ENCODE measurements at regions not wholly inside any gene's neighbourhood (a gene's known extent, or its start where the extent isn't known, plus 50 kb on each side); places are given as distances from the start of the nearest gene placed in this dataset.
A peak's percentile ranks its signal among the peaks of the same experiment; 100 is the strongest.

GRCh38 chr11:35083431-35084238, 55.3 kb upstream of the CD44 start:
- Histone ChIP-seq H3K27me3 (ENCODE audit: control insufficient read depth in 1 of 2, insufficient read depth in 2 of 2, low read length in 1 of 2) (no peaks in the 10 kb centered on the region), H3K36me3 (ENCODE audit: control insufficient read depth in 1 of 2, insufficient read depth in 2 of 2, low read length in 1 of 2) (no peaks in the 10 kb centered on the region), H3K27ac (ENCODE audit: low read depth in 1 of 2, low read length in 2 of 2) (peak overlapping the region; percentile 68 to 70), H3K9me3 (ENCODE audit: control insufficient read depth, low read length) (no peaks in the 10 kb centered on the region), H3K4me3 (ENCODE audit: low read length in 2 of 2) (no peak overlapping the region), H3K4me1 (ENCODE audit: control insufficient read depth in 1 of 2, insufficient read depth in 2 of 2, low read length in 2 of 2) (peaks cover 5 to 14% of the 10 kb centered on the region in 2 donors)
- 16 to 27% methylated on average over 11 of the region's 11 CpGs for WGBS, 2 donors
- intact Hi-C loops (cut with DNase I), result loop anchor here (5.0 to 10.0 kb wide), 3 partner anchors 49 to 84 kb away; partner anchors contain the start of gene CD44 (in 1 of the 2)
- DNase-seq, result peak; percentile 78 to 87
- peak; percentile 78 for ATAC-seq (ENCODE audit: low FRiP score)

- DNase-seq (no peak), ATAC-seq (ENCODE audit: low FRiP score) (peak; percentile 12)
- intact Hi-C loops (cut with DNase I), result loop anchor here (5.0 to 10.0 kb wide), 3 partner anchors 50 to 82 kb away; partner anchors contain the start of gene CD44 (in 1 of the 2)
Measured at GRCh38 chr11:35084817-35085440, 54.0 kb upstream of the CD44 start.

GRCh38 chr11:35085531-35086165, 53.3 kb upstream of the CD44 start:
- peaks cover 5 to 14% of the 10 kb centered on the region in 2 donors for H3K4me1 ChIP-seq (ENCODE audit: control insufficient read depth in 1 of 2, insufficient read depth in 2 of 2, low read length in 2 of 2)
- no peak overlapping the region for H3K4me3 ChIP-seq (ENCODE audit: low read length in 2 of 2)
- H3K27ac ChIP-seq (ENCODE audit: low read depth in 1 of 2, low read length in 2 of 2), result no peak overlapping the region
- H3K9me3 ChIP-seq (ENCODE audit: control insufficient read depth, low read length), result no peaks in the 10 kb centered on the region
- H3K36me3 ChIP-seq (ENCODE audit: control insufficient read depth in 1 of 2, insufficient read depth in 2 of 2, low read length in 1 of 2), result no peaks in the 10 kb centered on the region
- intact Hi-C loops (cut with DNase I), result loop anchor here in 1 of 2 donors (10.0 kb wide), 1 partner anchor 51 kb away; no protein-coding TSS in a partner anchor
- WGBS, 2 donors, result 17 to 18% methylated on average over 4 of the region's 4 CpGs
- ATAC-seq (ENCODE audit: low FRiP score) (no peak), DNase-seq (no peak)
- H3K27me3 ChIP-seq (ENCODE audit: control insufficient read depth in 1 of 2, insufficient read depth in 2 of 2, low read length in 1 of 2), result no peaks in the 10 kb centered on the region

More at GRCh38 chr11:35084817-35085440, 54.0 kb upstream of the CD44 start:
- Histone ChIP-seq H3K27me3 (ENCODE audit: control insufficient read depth in 1 of 2, insufficient read depth in 2 of 2, low read length in 1 of 2) (no peaks in the 10 kb centered on the region), H3K9me3 (ENCODE audit: control insufficient read depth, low read length) (no peaks in the 10 kb centered on the region), H3K4me1 (ENCODE audit: control insufficient read depth in 1 of 2, insufficient read depth in 2 of 2, low read length in 2 of 2) (peaks cover 5 to 14% of the 10 kb centered on the region in 2 donors), H3K27ac (ENCODE audit: low read depth in 1 of 2, low read length in 2 of 2) (peak overlapping the region in 1 of 2 donors; percentile 19), H3K4me3 (ENCODE audit: low read length in 2 of 2) (no peak overlapping the region), H3K36me3 (ENCODE audit: control insufficient read depth in 1 of 2, insufficient read depth in 2 of 2, low read length in 1 of 2) (no peaks in the 10 kb centered on the region)
- WGBS, 2 donors, result 96 to 97% methylated on average over 3 of the region's 3 CpGs

- DNase-seq (no peak), ATAC-seq (ENCODE audit: low FRiP score) (peak; percentile 2)
- Histone ChIP-seq H3K4me3 (ENCODE audit: low read length in 2 of 2) (no peak overlapping the region), H3K27me3 (ENCODE audit: control insufficient read depth in 1 of 2, insufficient read depth in 2 of 2, low read length in 1 of 2) (no peaks in the 10 kb centered on the region), H3K27ac (ENCODE audit: low read depth in 1 of 2, low read length in 2 of 2) (peak overlapping the region; percentile 61 to 84), H3K36me3 (ENCODE audit: control insufficient read depth in 1 of 2, insufficient read depth in 2 of 2, low read length in 1 of 2) (no peaks in the 10 kb centered on the region), H3K9me3 (ENCODE audit: control insufficient read depth, low read length) (no peaks in the 10 kb centered on the region), H3K4me1 (ENCODE audit: control insufficient read depth in 1 of 2, insufficient read depth in 2 of 2, low read length in 2 of 2) (peaks cover 3 to 11% of the 10 kb centered on the region in 2 donors)
- intact Hi-C loops (cut with DNase I), result loop anchor here in 1 of 2 donors (10.0 kb wide), 1 partner anchor 53 kb away; no protein-coding TSS in a partner anchor
- 32 to 33% methylated on average over 1 of the region's 1 CpG for WGBS, 2 donors
Measured at GRCh38 chr11:35087648-35088047, 51.3 kb upstream of the CD44 start.

GRCh38 chr11:35088226-35088625, 50.7 kb upstream of the CD44 start:
- ATAC-seq (ENCODE audit: low FRiP score) (peak; percentile 55), DNase-seq (no peak)
- Histone ChIP-seq H3K27me3 (ENCODE audit: control insufficient read depth in 1 of 2, insufficient read depth in 2 of 2, low read length in 1 of 2) (no peaks in the 10 kb centered on the region), H3K4me3 (ENCODE audit: low read length in 2 of 2) (no peak overlapping the region), H3K4me1 (ENCODE audit: control insufficient read depth in 1 of 2, insufficient read depth in 2 of 2, low read length in 2 of 2) (peaks cover 0 to 11% of the 10 kb centered on the region in 2 donors), H3K9me3 (ENCODE audit: control insufficient read depth, low read length) (no peaks in the 10 kb centered on the region), H3K36me3 (ENCODE audit: control insufficient read depth in 1 of 2, insufficient read depth in 2 of 2, low read length in 1 of 2) (no peaks in the 10 kb centered on the region), H3K27ac (ENCODE audit: low read depth in 1 of 2, low read length in 2 of 2) (peak overlapping the region; percentile 71 to 84)
- intact Hi-C loops (cut with DNase I), result loop anchor here in 1 of 2 donors (10.0 kb wide), 1 partner anchor 53 kb away; no protein-coding TSS in a partner anchor
- 46 to 48% methylated on average over 2 of the region's 2 CpGs for WGBS, 2 donors

- DNase-seq (no peak), ATAC-seq (ENCODE audit: low FRiP score) (peak; percentile 53)
- intact Hi-C loops (cut with DNase I), result loop anchor here in 1 of 2 donors (10.0 kb wide), 1 partner anchor 54 kb away; no protein-coding TSS in a partner anchor
- peaks cover 0 to 11% of the 10 kb centered on the region in 2 donors for H3K4me1 ChIP-seq (ENCODE audit: control insufficient read depth in 1 of 2, insufficient read depth in 2 of 2, low read length in 2 of 2)
- peak overlapping the region; percentile 71 to 84 for H3K27ac ChIP-seq (ENCODE audit: low read depth in 1 of 2, low read length in 2 of 2)
- H3K36me3 ChIP-seq (ENCODE audit: control insufficient read depth in 1 of 2, insufficient read depth in 2 of 2, low read length in 1 of 2), result no peaks in the 10 kb centered on the region
- H3K4me3 ChIP-seq (ENCODE audit: low read length in 2 of 2), result no peak overlapping the region
- no peaks in the 10 kb centered on the region for H3K27me3 ChIP-seq (ENCODE audit: control insufficient read depth in 1 of 2, insufficient read depth in 2 of 2, low read length in 1 of 2)
- WGBS, 2 donors, result 47 to 49% methylated on average over 4 of the region's 4 CpGs
- H3K9me3 ChIP-seq (ENCODE audit: control insufficient read depth, low read length), result no peaks in the 10 kb centered on the region
Measured at GRCh38 chr11:35088676-35089075, 50.3 kb upstream of the CD44 start.

All from aorta (tissue), 5 donors.